HG02678 (cell line): ENCODE measurements at regions not wholly inside any gene's neighbourhood (a gene's known extent, or its start where the extent isn't known, plus 50 kb on each side); places are given as distances from the start of the nearest gene placed in this dataset.

Experiments used
- ATAC-seq: cut with Tn5 transposase; IDR thresholded peaks from one replicate; pipeline ENCODE4 v1.9.1; 2021; ENCODE audit warnings: mild to moderate bottlenecking, moderate library complexity; ENCODE audit not compliant: unreplicated experiment

- no peak for ATAC-seq
These were observed 143.8 kb upstream of the ARID2 start for GRCh38 chr12:45585522-45586230.

DNA sequence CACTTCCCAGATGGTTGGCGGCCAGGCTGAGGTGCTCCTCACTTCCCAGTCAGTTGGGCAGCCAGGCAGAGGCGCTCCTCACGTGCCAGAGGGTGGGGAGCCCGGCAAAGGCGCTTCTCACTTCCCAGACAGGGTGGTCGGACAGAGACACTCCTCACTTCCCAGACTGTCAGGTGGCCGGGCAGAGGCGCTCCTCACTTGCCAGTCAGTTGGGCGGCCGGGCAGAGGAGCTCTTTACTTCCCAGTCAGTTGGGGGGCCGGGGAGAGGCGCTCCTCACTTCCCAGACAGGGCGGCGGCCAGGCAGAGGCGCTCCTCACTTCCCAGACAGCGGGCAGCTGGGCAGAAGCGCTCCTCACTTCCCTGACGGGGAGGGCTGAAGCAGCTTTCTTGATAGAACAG lies 143.0 kb upstream of the ARID2 start:
- no peak for ATAC-seq

DNA sequence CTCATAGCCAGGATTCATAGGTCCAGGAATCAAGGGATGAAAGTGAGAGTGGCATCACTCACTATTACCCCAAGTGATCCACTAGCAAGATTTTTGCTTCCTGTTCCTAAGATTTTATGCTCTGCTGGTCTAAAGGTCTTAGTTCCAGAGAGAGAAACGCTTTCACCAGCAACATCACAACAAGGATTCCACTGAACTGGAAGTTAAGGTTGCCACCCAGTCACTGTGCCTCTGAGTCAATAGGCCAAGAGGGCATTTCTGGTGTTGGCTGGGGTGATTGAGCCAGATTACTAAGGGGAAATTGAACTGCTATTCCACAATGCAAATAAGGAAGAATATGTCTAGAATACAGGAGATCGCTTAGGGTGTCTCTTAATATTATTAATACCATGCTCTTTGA lies 142.5 kb upstream of the ARID2 start:
- ATAC-seq, result no peak

DNA sequence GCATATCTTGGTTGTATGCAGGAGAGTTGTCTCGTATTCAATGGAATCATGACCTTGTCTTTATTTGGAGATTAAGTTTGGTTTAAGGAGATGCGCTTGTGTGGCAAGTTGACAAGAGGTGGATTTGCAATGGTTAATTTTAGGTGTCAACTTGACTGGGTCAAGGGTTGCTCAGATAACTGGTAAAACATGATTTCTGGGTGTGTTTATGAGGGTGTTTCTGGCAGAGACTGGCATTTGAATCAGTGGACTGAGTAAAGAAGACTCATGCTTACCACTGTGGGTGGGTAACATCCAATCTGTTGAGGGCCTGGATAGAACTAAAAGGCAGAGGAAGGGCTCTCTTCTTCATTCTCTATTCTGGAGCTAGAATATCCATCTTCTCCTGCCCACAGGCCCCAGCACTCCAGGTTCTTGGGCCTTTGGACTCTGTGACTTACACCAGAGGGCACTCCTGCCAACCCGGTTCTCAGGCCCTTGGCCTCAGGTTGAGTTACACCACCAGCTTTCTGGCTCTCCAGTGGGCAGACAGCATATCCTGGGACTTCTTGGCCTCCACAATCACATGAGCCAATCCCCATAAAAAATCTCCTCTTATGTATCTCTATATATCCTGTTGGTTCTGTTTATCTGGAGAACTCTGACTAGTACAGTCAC lies 141.5 kb upstream of the ARID2 start:
- no peak for ATAC-seq

- no peak for ATAC-seq
These were observed 138.9 kb upstream of the ARID2 start for GRCh38 chr12:45590646-45591045.

DNA sequence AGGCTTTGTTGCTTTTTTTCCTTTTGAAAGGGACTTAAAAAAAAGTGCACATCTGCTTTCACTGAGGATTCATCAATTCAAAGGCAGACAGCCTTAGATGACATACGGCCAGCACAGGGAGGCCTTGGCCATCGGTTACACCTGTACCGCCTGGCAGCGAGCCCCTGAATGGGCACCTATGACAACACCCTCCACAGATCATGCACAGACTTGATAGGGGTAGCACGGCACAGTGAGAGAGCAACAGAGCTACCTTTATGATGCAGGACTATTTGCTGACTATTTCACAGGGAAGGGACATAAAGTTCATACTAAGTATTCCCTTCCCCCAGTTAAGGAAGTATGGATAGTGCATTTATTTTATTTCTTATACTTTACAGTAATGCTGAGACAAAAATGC lies 137.9 kb upstream of the ARID2 start:
- ATAC-seq, result no peak

DNA sequence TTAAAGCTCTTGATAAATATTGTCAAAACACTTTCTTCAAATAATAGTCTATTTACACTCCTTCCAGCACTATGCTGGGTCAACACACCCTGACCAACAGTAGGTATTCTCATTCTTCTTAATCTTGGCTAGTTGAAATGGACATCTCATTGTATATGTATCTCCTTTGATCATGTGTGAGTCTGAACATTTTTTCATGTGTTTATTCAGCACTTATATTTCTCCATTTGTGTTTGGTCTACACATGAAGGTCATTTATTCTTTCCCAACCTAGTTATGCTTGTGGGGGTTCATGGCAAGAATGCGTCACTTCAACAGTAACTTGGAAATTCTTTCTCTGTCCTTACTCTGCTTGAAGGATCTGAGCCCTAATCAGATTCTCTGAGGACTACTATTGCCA lies 133.1 kb upstream of the ARID2 start:
- no peak for ATAC-seq

DNA sequence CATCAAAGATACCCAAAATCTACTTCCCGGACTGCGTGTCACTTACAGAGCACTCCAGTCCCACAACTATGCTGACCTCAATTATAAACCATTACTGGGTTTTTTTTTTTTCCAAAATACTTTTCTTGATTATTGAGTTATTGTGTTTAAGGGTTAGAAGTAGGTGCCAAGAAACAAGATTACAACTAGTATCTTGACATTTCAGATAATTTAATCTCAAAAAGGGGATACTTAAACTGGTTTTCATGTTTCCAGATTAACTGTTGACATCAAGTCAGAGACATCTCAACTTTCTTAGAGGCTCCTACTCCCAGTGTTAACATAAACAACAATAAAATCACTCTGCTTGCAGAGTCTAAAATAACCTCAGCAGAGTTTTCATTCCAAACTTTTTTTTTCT lies 131.2 kb upstream of the ARID2 start:
- no peak for ATAC-seq

DNA sequence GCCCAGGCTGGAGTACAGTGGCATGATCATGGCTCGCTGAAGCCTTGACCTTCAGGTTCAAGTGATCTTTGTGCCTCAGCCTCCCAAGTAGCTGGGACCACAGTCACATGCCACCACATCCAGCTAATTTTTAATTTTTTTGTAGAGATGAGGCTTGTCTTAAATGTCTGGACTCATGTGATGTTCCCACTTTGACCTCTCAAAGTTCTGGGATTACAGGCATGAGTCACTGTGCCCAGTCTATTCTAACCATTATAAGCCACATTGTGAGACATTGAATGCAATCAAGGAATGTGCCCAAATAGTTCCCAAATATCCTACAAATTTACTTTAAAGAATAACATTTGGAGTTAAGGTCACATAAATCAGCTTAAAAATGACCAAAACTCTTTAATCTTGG lies 130.7 kb upstream of the ARID2 start:
- no peak for ATAC-seq

DNA sequence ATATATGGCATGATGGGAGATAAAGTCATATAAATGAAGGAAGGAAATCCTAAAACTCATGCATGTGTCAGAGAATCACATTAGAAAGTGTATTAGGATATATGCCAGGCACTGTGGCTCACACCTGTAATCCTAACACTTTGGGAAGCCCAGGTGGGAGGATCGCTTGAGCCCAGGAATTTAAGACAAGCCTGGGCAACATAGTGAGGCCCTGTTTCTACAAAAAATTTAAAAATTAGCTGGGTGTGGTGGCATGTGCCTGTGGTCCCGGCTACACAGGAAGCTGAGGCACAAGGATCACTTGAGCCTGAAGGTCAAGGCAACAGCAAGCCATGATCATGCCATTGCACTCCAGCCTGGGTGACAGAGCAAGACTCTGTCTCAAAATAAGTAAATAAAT lies 130.3 kb upstream of the ARID2 start:
- ATAC-seq, result no peak

- no peak for ATAC-seq
These were observed 128.1 kb upstream of the ARID2 start for GRCh38 chr12:45601390-45601789.

DNA sequence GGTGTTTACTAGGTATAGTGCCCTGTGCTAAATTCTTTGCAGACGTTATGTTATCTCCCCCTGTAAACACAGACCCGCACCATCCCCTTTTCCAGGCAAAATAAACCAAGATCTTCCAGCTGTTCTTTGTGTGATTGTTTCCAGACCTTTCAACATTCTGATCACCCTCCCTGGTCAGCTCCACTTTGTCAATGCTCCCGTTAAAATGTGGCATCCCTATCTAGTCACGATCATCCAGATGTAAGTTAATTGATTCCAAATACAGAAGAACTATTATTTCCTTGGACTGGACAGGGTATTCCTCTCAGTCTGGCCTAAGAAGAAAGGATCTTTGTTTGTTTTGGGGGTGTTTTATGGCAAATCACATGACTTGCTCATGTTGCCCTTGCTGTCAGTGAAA lies 127.6 kb upstream of the ARID2 start:
- ATAC-seq, result no peak

DNA sequence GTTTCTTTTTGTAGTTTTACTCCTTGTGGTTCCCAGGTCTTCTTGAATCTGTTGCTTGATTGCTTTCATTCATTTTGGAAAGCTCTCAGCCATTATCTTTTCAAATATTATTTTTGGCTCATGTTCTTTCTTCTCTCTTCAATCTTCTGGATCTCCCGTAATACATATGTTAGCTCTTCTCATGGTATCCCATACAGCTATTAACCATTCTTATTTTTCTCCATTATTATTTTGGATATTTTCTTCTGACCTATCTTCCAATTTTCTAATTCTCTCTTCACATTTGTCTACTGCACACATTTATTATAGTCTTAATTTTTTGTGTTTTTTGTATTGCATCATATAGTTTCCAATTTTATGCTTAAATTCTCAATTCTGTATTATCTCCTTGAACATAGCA lies 123.9 kb upstream of the ARID2 start:
- ATAC-seq, result no peak

GRCh38 chr12:45611061-45611460 lies 118.4 kb upstream of the ARID2 start:
- ATAC-seq, result no peak

DNA sequence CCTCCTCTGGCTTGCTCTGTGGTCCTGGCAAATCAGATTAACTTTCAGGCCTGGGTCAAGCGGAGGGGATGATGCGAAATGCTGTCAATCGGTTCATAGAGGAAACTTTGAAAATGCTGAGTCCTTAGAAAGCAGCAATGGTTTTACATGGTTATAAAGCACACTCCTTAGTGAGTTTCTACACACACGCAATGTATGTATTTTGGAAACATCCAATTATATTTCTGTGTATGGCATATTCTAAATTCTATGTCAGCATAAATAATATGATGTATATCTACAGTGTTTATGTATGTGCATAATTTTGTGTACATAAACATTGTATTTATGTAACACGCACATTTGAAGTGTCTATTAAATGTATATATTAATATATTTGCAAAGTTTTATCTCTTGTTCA lies 118.0 kb upstream of the ARID2 start:
- no peak for ATAC-seq

- no peak for ATAC-seq
These were observed 117.3 kb upstream of the ARID2 start for GRCh38 chr12:45612044-45612794.

DNA sequence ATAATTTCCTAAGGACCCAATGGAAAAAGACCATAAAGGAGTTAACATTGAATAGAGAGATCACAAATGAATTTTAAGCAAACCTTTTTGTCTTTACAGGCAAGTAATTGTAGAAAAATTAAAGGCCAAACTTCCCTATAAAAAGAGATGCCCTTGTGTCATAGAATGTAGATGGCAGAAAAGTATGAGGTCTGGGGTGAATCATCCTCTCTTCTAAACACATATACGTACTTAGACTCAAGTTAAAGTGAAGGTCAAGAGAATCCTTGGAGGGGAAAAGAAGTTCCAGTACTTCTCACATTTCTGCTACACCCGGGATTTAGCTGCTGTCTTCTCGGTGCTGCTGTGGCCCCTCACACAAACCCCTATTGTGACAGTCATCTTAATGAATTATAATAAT lies 116.2 kb upstream of the ARID2 start:
- ATAC-seq, result no peak

GRCh38 chr12:45613855-45614254 lies 115.7 kb upstream of the ARID2 start:
- ATAC-seq, result no peak

GRCh38 chr12:45615268-45615667 lies 114.2 kb upstream of the ARID2 start:
- no peak for ATAC-seq

GRCh38 chr12:45619736-45620135 lies 109.8 kb upstream of the ARID2 start:
- no peak for ATAC-seq

DNA sequence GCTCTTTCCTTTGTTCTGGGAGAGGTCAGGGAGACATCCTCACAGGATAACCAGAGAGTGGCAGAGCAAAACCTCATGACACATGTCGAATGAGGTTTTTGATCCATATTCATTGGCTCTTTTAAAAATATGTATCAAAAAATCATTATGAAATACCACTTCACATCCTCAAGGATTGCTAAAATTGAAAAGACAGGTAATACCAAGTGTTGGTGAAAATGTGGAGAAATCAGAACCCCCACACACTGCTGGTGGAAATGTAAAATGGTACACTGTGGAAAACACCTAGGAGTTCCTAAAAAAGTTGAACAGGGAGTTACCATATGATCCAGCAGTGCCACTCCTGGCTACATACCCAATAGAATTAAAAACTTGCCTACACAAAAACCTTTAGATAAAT lies 107.8 kb upstream of the ARID2 start:
- ATAC-seq, result no peak
